PC-3 (cell line): ENCODE measurements at regions not wholly inside any gene's neighbourhood (a gene's known extent, or its start where the extent isn't known, plus 50 kb on each side); places are given as distances from the start of the nearest gene placed in this dataset.

ENCODE experiments used
- ATAC-seq: fragments of 200-7000 bp; cut with Tn5 transposase; 2 replicates; pipeline ENCODE4 v1.9.1; 2020; ENCODE audit warnings: mild to moderate bottlenecking, moderate library complexity
- BruUV-seq: library from RNA; stranded (reverse); fragments of 400-500 nt; replicated peaks from 2 replicates; lab custom pipeline; 2021; lab: Mats Ljungman, UMichigan
- CTCF ChIA-PET: fragments of 300-600 bp; sonication (Branson Sonifier 250); formaldehyde crosslinking; loops from one replicate; lab custom pipeline; 2022; ENCODE audit warnings: antibody characterized with exemption; lab: Charles Lee
- POLR2A ChIA-PET: fragments of 300-600 bp; sonication (Branson Sonifier 250); formaldehyde crosslinking; loops from one replicate; lab custom pipeline; 2022; ENCODE audit warnings: antibody characterized with exemption; ENCODE audit not compliant: unreplicated experiment; lab: Charles Lee
- DNase-seq: peaks from one replicate; pipeline ENCODE4 v3.0.0-alpha.2; 2015
- H2AFZ ChIP-seq: fragments of 300-600 bp; sonication (generic); 2 replicates; pipeline ENCODE4 v1.6.0; 2016; ENCODE audit warnings: antibody characterized with exemption, low read length
- H3F3A ChIP-seq: fragments of 300-600 bp; sonication (generic); one replicate; pipeline ENCODE4 v1.6.0; 2017; ENCODE audit warnings: antibody characterized with exemption, low read length, control low read depth, mild to moderate bottlenecking; ENCODE audit not compliant: unreplicated experiment
- H3K27ac ChIP-seq: fragments of 300-600 bp; sonication (generic); 2 replicates; pipeline ENCODE4 v1.5.1; 2016; ENCODE audit warnings: mild to moderate bottlenecking, low read length
- H3K27me3 ChIP-seq: fragments of 300-600 bp; sonication (generic); 2 replicates; pipeline ENCODE4 v1.6.1; 2016; ENCODE audit warnings: low read length, mixed read lengths
- H3K36me3 ChIP-seq: fragments of 300-600 bp; sonication (generic); 2 replicates; pipeline ENCODE4 v1.6.1; 2016; ENCODE audit warnings: low read depth, mixed run types, low read length, mixed read lengths
- H3K4me1 ChIP-seq: fragments of 300-600 bp; sonication (generic); 2 replicates; pipeline ENCODE4 v1.5.1; 2016; ENCODE audit warnings: low read length; ENCODE audit not compliant: insufficient read depth
- H3K4me2 ChIP-seq: fragments of 300-600 bp; sonication (generic); 2 replicates; pipeline ENCODE4 v1.6.0; 2016; ENCODE audit warnings: low read length
- H3K4me3 ChIP-seq: fragments of 300-600 bp; sonication (generic); 2 replicates; pipeline ENCODE4 v1.5.1; 2016; ENCODE audit warnings: mild to moderate bottlenecking, low read length, mixed read lengths
- H3K79me2 ChIP-seq: fragments of 300-600 bp; sonication (generic); 2 replicates; pipeline ENCODE4 v1.6.1; 2017; ENCODE audit warnings: low read length, mixed read lengths
- H3K9ac ChIP-seq: fragments of 300-600 bp; sonication (generic); 2 replicates; pipeline ENCODE4 v1.6.0; 2016; ENCODE audit warnings: mild to moderate bottlenecking, low read length
- H3K9me2 ChIP-seq: fragments of 300-600 bp; sonication (generic); replicated peaks from 2 replicates; pipeline ENCODE4 v1.6.1; 2016; ENCODE audit warnings: mixed run types, low read length, mixed read lengths
- H3K9me3 ChIP-seq: fragments of 300-600 bp; sonication (generic); 2 replicates; pipeline ENCODE4 v1.6.1; 2016; ENCODE audit warnings: low read length, mixed read lengths
- H4K20me1 ChIP-seq: fragments of 300-600 bp; sonication (generic); 2 replicates; pipeline ENCODE4 v1.6.1; 2016; ENCODE audit warnings: low read length, mixed read lengths
- EZH2 ChIP-seq: fragments of 300-600 bp; sonication (generic); IDR thresholded peaks from one replicate; pipeline ENCODE4 v1.6.1; 2017; ENCODE audit warnings: antibody characterized with exemption, mild to moderate bottlenecking, low read length; ENCODE audit not compliant: unreplicated experiment
- EZH2phosphoT487 ChIP-seq: fragments of 300-600 bp; sonication (generic); IDR thresholded peaks from 2 replicates; pipeline ENCODE4 v1.6.1; 2018; ENCODE audit warnings: mild to moderate bottlenecking, antibody characterized with exemption, low read length, borderline replicate concordance
- intact Hi-C: fragments of 100-400 bp; cut with micrococcal nuclease; formaldehyde crosslinking; loops from 2 replicates; pipeline ENCODE4 v1.9.0; 2023
- TF ChIP-seq, protein P1 (sequence below): fragments of 300-600 bp; sonication (generic); conservative IDR thresholded peaks from 2 replicates; pipeline ENCODE4 v1.5.1; 2017; ENCODE audit warnings: antibody characterized with exemption, low read depth, mild to moderate bottlenecking, low read length

DNA sequence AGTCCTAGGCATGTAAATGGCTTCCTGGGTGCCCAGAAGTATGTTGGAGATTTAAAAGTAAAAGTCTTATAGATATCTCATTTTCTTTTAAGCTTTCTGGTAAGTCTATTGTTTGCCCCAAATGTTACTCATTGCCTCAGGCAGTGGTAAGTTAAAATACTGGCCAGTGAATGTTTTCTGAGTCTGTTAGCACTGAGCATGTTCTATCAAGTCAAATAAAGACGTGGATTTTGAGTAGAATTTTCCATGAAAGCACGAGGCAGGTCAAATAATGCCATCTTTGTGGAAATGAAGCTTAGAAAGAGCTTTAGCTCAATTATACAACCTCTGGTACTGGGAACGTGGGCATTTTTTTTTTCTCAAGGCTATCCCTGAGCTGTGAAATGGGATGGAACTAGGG, 651.3 kb upstream of the ACO1 start:
- Histone ChIP-seq H3K9ac (no peak overlapping the region), H3F3A (no peaks in the 10 kb centered on the region), H2AFZ (no peak overlapping the region), H3K36me3 (no peaks in the 10 kb centered on the region), H3K4me2 (no peak overlapping the region), H3K4me3 (no peak overlapping the region), H3K27me3 (no peaks in the 10 kb centered on the region), H3K27ac (no peak overlapping the region), H3K9me3 (no peaks in the 10 kb centered on the region), H3K79me2 (no peaks in the 10 kb centered on the region), H3K4me1 (no peaks in the 10 kb centered on the region), H3K9me2 (no peaks in the 10 kb centered on the region), H4K20me1 (no peaks in the 10 kb centered on the region)
- CTCF ChIA-PET = no interaction called here
- POLR2A ChIA-PET = no interaction called here
- no peak for TF ChIP-seq EZH2phosphoT487
- TF ChIP-seq EZH2 = no peak
- TF ChIP-seq, protein P1, sequence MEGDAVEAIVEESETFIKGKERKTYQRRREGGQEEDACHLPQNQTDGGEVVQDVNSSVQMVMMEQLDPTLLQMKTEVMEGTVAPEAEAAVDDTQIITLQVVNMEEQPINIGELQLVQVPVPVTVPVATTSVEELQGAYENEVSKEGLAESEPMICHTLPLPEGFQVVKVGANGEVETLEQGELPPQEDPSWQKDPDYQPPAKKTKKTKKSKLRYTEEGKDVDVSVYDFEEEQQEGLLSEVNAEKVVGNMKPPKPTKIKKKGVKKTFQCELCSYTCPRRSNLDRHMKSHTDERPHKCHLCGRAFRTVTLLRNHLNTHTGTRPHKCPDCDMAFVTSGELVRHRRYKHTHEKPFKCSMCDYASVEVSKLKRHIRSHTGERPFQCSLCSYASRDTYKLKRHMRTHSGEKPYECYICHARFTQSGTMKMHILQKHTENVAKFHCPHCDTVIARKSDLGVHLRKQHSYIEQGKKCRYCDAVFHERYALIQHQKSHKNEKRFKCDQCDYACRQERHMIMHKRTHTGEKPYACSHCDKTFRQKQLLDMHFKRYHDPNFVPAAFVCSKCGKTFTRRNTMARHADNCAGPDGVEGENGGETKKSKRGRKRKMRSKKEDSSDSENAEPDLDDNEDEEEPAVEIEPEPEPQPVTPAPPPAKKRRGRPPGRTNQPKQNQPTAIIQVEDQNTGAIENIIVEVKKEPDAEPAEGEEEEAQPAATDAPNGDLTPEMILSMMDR = no peak
- no TSS peak for BruUV-seq
- intact Hi-C loops = no loop called here
- no peak for DNase-seq
- no peak for ATAC-seq

- ChIA-PET CTCF (no interaction called here), POLR2A (no interaction called here)
- ATAC-seq (no peak), DNase-seq (no peak)
- Histone ChIP-seq H3K4me2 (no peak overlapping the region), H3K27ac (no peak overlapping the region), H4K20me1 (no peaks in the 10 kb centered on the region), H3K4me3 (no peak overlapping the region), H3F3A (no peaks in the 10 kb centered on the region), H3K9me3 (no peaks in the 10 kb centered on the region), H3K79me2 (no peaks in the 10 kb centered on the region), H3K36me3 (no peaks in the 10 kb centered on the region), H2AFZ (no peak overlapping the region), H3K27me3 (no peaks in the 10 kb centered on the region), H3K9me2 (no peaks in the 10 kb centered on the region), H3K9ac (no peak overlapping the region), H3K4me1 (no peaks in the 10 kb centered on the region)
- no TSS peak for BruUV-seq
- intact Hi-C loops = no loop called here
- TF ChIP-seq, protein P1 = no peak
- no peak for TF ChIP-seq EZH2phosphoT487
- no peak for TF ChIP-seq EZH2
Observed at GRCh38 chr9:31736581-31737179, 647.8 kb upstream of the ACO1 start.

DNA sequence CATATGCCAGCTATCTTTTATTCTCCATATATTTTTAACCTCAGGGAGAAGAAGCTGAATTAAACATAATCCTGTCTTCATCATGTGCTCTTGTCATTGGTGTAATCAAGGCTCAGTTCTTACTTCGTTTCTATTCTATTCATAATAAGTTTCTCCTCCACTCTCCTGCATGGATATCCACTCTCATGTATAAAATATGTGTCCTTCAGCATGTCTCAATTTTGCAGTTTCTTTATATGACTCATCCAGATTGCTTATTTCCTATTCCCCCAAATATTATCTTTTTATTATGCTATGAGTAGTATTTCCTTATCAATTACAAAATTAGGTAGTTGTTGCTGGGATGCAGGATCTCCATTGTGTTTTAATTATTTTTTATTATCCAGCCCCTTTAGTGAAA, 643.7 kb upstream of the ACO1 start:
- TF ChIP-seq EZH2phosphoT487 = no peak
- TF ChIP-seq EZH2 = no peak
- TF ChIP-seq, protein P1 = no peak
- no TSS peak for BruUV-seq
- Histone ChIP-seq H2AFZ (no peak overlapping the region), H3K27me3 (no peaks in the 10 kb centered on the region; the same call in 1 of the 2 replicates), H3K4me1 (no peaks in the 10 kb centered on the region), H3K4me2 (no peak overlapping the region), H4K20me1 (no peaks in the 10 kb centered on the region), H3K9me2 (no peaks in the 10 kb centered on the region), H3K27ac (no peak overlapping the region), H3K9me3 (no peaks in the 10 kb centered on the region), H3K36me3 (no peaks in the 10 kb centered on the region), H3K4me3 (no peak overlapping the region), H3F3A (no peaks in the 10 kb centered on the region), H3K9ac (no peak overlapping the region), H3K79me2 (no peaks in the 10 kb centered on the region)
- ChIA-PET POLR2A (no interaction called here), CTCF (no interaction called here)
- no peak for DNase-seq
- ATAC-seq = no peak
- intact Hi-C loops = no loop called here
